ENCODE measurements at regions not wholly inside any gene's neighbourhood (a gene's known extent, or its start where the extent isn't known, plus 50 kb on each side); places are given as distances from the start of the nearest gene placed in this dataset.
A peak's percentile ranks its signal among the peaks of the same experiment; 100 is the strongest.
"Not testable (repeated sequence)": the region's sequence is repeated elsewhere in the genome, so short reads cannot be mapped to it uniquely, and the experiment has no call there.

DNA sequence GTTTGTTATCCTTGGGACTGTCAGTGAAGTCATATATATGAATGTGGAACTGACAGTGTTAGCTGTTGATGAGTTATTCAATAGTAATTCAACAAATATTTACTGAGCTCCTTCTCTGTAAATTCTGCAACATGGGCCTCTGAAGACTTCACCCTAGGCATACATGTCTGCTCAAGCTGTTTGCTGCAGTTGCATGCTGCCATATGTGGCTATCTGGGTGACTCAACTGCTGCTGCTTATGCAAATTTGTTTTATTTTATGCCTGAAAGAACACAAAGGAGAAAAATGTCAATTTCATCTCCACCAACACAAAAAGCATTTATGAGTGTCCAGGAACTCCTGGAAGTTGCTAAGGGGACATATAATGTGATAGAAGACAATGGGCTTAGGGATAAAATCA is 417.6 kb downstream of the AASDHPPT start:
- DNase-seq (ENCODE audit: low spot score): no peak

DNA sequence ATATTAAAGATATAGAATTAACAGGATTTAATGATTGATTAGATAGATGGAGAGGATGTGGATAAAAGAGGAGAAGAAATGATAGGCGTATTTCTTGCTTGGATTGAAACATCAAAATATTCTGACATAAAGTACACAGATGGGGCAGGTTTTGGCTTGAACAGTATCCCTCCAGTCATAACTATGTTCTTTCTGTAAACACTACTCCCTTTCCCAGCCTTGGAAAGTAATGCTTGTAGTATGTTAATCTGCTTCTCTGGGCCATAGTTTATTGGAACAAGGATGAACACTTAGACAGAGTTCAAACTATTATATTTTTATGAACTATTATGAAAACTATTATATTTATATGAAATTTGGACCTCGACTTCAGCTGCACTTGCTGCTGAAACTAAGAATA is 419.2 kb downstream of the AASDHPPT start:
- no peak for DNase-seq (ENCODE audit: low spot score)

DNA sequence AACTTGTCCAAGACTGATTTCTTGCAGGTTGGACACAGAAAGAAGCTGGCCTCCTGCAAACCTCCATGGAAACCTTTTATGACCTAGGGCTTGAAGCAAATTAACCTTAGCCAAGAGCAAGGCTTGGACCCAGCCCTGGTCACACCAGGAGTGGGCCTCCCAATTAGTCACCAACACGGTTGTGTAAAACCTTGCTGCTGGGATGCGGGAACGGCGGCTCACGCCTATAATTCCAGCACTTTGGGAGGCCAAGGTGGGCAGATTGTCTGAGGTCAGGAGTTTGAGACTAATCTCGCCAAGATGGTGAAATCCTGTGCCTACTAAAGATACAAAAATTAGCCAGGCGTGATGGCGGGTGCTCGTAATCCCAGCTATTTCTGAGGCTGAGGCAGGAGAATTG is 419.9 kb downstream of the AASDHPPT start:
- no peak for DNase-seq (ENCODE audit: low spot score)

DNA sequence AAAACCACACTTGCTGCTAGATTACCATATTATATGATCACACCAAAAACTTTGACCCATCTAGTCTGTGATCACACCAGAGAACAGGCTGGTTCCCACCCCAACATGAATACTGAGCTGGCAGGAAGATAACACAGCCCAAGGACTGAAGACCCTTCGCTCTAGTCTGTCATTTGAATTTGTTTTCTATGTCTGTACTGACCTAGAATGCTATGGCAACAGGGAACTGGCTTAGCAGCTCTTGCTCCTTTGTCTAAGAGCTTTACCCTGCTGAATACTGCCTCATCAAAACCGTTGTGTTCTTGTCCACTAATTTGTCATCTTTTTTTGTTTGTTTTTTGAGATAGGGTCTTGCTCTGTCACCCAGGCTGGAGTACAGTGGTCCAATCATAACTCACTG is 420.4 kb downstream of the AASDHPPT start:
- DNase-seq (ENCODE audit: low spot score): no peak

GRCh38 chr11:106503901-106504300 is 426.4 kb downstream of the AASDHPPT start:
- DNase-seq (ENCODE audit: low spot score): no peak

- DNase-seq (ENCODE audit: low spot score): no peak
These were observed 430.3 kb downstream of the AASDHPPT start for GRCh38 chr11:106507645-106508306.

GRCh38 chr11:106514706-106515105 is 437.2 kb downstream of the AASDHPPT start:
- DNase-seq (ENCODE audit: low spot score): no peak

GRCh38 chr11:106517426-106517825 is 440.0 kb downstream of the AASDHPPT start:
- no peak for DNase-seq (ENCODE audit: low spot score)

GRCh38 chr11:106520146-106520912 is 442.9 kb downstream of the AASDHPPT start:
- no peak for DNase-seq (ENCODE audit: low spot score)

DNA sequence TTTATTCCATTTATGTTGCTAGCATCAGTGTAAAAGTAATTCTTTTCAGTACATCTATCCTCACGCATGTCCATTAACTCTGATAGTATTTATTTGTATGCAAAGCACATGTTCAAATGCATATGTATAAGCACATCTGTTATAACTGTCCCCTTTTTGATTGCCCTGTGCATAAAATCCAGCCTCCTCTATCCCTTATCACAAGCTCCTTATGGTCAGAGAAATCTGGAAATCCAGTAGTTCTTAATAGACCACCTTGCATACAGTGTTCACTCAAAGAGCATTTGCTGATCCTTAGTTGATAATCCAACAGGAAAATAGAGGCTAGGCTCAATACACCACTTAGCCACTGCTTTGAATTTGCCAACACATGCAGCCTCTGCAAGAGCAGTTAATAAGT is 443.5 kb downstream of the AASDHPPT start:
- DNase-seq (ENCODE audit: low spot score): no peak

DNA sequence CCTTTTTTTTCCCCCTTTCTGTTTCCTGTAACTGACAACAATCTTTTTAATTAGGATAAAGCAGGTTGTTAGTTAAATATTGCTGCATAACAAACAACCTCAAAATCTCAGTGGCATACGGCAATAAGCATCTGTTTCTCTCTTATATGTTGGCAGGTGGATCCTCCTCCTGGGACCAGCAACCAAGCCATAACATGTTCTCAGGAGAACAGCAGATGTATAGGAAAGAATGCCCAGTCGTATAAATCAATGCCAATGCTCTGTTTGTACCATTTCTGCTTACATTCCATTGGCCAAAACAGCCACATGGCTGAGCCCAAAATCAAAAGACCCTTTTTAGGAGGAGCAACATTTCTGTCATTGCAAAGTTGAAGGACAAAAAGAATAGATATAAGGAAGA is 445.7 kb downstream of the AASDHPPT start:
- no peak for DNase-seq (ENCODE audit: low spot score)

DNA sequence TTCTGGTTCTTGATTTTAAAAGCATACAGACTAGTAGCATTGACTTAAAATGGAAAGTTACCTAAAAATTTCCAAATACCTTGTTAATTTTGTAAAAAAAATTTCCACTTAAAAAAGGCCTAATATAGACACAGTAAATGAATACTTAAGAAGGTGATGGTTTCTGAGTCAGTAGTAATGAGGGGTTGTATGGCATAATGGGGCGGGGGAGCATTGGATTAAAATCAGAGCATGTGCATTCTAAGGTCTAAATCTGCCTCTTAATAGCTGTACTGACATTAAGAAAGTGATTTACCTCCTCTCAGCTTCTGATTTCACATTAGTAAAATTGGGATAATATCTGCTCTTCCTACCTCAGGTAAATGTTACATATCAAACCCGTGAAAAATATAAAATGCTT is 446.5 kb downstream of the AASDHPPT start:
- DNase-seq (ENCODE audit: low spot score): no peak

DNA sequence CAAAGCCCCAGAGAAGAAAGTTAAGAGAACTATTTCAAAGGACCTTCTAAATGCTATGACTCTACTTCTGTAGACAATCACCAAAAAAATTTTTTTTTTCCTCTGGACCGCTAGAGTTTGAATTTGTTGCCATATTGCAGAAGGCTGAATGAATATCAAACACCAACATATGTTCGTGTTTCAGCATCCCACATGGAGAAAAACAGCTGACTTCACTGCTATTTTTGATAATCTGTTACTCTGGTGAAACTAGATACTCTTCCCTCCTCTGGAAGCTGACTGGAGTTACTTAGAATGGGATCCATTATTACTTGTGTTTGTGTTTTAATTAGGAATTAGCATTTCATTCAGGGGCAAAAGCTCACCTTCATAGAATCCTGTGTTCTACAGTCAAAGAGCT is 447.0 kb downstream of the AASDHPPT start:
- DNase-seq (ENCODE audit: low spot score): no peak

- not testable (repeated sequence) for DNase-seq (ENCODE audit: low spot score)
These were observed 454.2 kb downstream of the AASDHPPT start for GRCh38 chr11:106531648-106532047.

- no peak for DNase-seq (ENCODE audit: low spot score)
These were observed 455.6 kb downstream of the AASDHPPT start for GRCh38 chr11:106533046-106533445.

GRCh38 chr11:106540001-106540400 is 462.5 kb downstream of the AASDHPPT start:
- DNase-seq (ENCODE audit: low spot score): no peak

- no peak for DNase-seq (ENCODE audit: low spot score)
These were observed 469.9 kb downstream of the GUCY1A2 start for GRCh38 chr11:106548406-106548805.

GRCh38 chr11:106551744-106552673 is 466.3 kb downstream of the GUCY1A2 start:
- DNase-seq (ENCODE audit: low spot score): no peak

GRCh38 chr11:106552694-106553203 is 465.5 kb downstream of the GUCY1A2 start:
- DNase-seq (ENCODE audit: low spot score): peak; percentile 4

- DNase-seq (ENCODE audit: low spot score): no peak
These were observed 465.0 kb downstream of the GUCY1A2 start for GRCh38 chr11:106553304-106553703.

DNA sequence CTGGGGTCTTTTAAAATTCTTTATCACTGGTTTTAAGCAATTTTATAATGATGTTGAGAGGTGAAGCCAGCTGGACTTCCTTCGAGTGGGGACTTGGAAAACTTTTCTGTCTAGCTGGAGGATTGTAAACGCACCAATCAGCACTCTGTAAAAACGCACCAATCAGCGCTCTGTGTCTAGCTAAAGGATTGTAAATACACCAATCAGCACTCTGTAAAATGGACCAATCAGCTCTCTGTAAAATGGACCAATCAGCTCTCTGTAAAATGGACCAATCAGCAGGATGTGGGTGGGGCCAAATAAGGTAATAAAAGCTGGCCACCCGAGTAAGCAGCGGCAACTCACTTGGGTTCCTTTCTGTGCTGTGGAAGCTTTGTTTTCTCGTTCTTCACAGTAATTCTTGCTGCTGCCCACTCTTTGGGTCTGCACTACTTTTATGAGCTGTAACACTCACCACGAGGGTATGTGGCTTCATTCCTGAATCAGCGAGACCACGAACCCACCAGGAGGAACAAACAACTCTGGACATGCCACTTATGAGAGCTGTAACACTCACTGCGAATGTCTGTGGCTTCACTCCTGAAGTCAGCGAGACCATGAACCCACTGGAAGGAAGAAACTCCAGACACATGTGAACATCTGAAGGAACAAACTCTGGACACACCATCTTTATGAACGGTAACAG is 462.6 kb downstream of the GUCY1A2 start:
- DNase-seq (ENCODE audit: low spot score): not testable (repeated sequence)

DNA sequence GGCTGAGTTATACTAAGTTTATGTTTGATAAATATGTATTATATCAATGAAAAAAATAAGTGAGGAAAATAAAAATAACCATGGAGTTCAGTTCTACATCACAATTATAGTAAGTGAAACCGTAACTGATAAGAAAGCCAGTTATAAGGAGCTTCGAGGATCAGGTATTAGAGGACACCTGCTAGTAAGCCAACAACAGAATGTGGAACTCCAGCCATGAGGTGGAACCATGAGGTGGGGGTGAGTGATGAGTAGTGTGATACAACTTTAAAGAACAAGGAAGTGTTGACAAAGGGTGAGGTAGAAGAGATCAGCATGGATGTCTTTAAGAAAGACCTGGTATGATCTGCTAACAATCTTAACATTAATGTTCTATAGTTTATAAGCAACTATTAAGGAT is 452.9 kb downstream of the GUCY1A2 start:
- DNase-seq (ENCODE audit: low spot score): no peak

All from iPS-NIHi11 (cell line).